Stimulated activated CD4-positive, alpha-beta T cell treated with anti-CD3 and anti-CD28 coated beads, Interleukin-2, amount 100 ng/mL, for 24 hours (primary cell): ENCODE measurements at regions not wholly inside any gene's neighbourhood (a gene's known extent, or its start where the extent isn't known, plus 50 kb on each side); places are given as distances from the start of the nearest gene placed in this dataset.
A peak's percentile ranks its signal among the peaks of the same experiment; 100 is the strongest.
"Not testable (repeated sequence)": the region's sequence is repeated elsewhere in the genome, so short reads cannot be mapped to it uniquely, and the experiment has no call there.

Source experiments
- DNase-seq, 2 donors: peaks; one replicate each; pipeline ENCODE4 v3.0.0-alpha.2; 2020

DNA sequence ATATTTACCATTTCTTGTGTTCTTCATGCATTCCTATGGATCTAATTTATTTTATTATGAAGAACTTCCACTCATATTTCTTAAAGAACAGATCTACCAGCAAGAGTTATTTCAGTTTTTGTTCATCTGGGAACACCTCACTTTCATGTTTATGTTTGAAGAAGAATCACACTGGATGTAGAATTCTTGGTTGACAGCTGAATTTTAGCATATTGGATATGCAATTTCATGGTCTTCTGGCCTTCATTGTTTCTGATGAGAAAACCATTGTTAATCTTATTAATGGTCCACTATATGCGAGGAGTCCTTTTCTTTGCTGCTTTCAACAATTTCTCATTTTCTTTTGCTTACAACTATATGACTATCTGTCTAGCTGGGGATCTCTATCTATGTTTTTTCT, 189.2 kb downstream of the UXS1 start:
- no peak for DNase-seq

- no peak for DNase-seq
These were observed 194.7 kb downstream of the UXS1 start for GRCh38 chr2:105999211-105999989.

DNA sequence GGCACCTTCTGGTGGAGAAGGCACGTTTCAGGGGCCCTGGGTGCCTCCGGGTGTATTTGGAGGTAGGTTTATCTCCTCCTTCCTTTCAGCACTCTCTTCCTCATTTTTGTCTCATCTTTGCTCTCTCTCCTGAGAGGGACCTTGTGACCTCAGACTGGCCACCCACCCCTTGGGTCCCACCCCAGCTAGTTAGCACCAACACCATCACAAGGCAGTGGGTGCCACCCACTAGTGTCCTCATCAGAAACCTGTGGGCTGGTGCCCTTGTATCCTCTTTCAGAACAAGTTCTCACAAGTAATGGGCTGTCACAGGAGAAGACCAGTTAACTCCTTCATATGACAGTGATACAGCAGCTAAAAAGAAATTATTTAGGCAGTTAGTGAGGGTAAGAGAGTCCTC, 196.4 kb downstream of the UXS1 start:
- DNase-seq = no peak

DNA sequence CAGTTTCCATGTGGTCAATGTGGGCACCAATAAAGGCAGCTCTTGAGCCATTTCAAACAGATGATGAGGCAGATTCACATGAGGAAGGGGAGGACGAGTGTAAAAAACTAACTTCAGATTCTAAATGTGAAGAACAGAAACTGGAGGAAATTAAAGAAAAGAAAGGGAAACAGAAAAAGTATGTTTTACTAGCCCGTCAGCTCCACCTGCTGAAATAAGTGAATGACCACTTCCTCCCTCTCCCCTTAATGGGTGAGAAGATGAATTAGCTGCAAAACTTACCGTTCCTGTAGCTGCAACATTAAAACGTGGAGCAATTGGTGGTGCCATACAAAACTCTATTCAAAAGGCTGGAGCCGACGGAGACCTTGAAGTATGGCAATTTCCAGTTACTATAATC, 203.5 kb downstream of the UXS1 start:
- no peak for DNase-seq

DNA sequence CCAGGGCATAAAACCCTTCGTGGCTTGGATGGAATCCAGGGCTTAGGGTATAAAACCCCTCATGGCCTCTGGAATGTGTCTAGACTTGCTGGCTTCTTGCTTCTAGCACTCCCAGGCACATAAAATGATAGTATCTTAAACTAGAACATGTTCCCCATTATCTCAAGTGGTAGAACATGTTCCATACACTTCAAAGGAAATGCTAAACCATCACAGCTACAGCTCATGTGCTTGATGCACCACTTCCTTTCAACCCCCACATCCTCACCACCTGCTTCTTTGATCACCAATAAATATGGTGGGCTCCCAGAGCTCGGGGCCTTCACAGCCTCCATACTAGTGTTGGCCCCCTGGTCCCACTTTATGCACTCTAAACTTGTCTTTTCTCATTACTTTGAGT, 204.3 kb downstream of the UXS1 start:
- not testable (repeated sequence) for DNase-seq

DNA sequence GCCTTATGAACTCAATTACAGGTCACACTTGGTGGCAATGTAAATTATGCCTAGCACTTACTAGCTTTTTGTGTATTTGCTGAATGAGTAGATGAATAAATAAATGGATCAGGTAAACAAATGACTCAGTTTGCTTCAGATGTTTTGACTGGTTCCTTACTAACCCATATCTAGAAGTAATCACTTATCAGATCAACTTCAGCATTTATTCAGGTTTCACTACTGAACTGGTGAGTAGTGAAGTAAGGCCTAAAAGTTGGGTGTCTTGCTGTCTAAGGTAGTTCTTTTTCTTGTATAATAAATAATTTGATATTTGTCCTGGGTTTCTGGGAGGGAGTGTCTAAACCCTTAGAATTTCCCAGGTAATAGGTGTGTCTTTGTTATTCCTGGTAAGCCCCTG, 205.0 kb downstream of the UXS1 start:
- no peak for DNase-seq

DNA sequence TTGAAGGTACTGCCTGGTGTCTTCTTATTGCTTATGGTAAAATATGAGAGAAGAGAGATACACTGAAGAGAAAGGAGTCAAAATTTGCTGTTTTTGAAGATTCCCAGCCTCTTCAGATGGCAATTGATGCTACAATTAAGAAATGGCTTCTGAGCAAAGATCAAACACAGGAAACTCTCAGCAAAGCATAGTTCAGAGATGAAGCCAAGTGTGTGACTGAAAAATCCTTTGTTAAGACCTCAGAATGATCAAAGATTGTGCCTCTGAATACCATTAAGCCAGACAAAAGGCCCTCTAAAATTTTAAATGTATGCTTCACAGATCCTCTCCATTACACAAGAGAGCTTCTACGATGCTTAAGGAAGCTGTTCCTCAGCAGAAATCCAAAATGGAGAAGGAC, 216.3 kb downstream of the UXS1 start:
- DNase-seq = no peak

DNA sequence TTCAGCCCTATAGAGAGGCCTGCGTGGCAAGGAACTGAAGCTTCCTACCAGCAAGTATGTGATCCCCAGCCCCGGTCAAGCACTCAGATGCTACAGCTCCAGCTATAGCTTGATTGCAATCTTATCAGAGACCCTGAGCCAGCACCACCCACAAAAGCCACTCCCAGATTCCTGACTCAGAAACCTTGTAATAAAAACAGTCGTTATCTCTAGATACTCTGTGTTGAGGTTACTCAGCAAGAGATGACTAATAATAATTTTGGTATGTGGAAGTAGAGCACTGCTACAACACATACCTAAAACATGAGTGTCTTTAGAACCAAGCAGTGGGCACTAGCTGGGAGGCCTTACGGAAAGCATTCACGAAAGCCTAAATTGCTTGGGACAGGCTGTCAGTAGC, 216.9 kb downstream of the UXS1 start:
- DNase-seq = peak; percentile 25 to 43

DNA sequence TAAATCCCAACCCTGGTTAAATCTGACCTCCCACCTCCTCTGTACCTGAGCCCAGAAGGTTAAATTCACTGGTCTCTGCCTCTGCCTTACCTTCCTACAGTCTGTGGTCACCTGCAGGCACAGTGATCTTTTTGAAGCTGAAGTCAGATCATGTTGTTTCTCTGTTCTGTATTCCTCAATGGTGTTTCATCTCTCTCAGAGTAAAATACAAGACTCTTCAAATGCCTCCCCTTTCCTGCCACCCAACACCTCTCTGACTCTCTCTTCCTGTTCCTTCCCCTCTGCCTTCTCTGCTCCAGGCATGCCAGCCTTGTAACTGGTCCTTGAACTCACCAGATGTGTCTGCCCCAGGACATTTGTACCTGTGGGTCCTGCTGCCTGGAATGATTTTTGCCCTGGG, 219.3 kb downstream of the UXS1 start:
- DNase-seq = no peak

- no peak for DNase-seq
These were observed 221.2 kb downstream of the UXS1 start for GRCh38 chr2:105972927-105973326.

- DNase-seq = no peak
These were observed 221.9 kb downstream of the UXS1 start for GRCh38 chr2:105972246-105972645.

DNA sequence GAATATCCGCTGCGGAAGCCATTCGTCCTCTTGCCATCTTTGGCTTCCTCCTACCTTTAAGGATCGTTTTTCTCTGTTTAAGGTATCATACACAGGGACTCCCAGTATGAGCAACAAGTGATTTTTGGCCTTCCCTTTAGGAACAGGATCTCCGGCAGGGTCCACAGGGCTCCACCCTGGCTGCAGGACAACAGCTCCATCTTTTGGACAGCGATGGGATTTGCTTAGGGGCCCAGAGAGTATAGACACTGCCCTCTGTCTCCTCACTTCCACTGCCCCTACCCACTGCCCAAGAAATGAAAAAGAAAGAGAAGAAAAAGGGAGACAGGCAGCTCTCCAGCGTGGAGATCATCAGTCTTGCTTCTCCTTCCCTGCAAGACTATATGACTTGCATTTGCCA, 224.5 kb downstream of the UXS1 start:
- peak in 1 of 2 donors; percentile 11 for DNase-seq

GRCh38 chr2:105962221-105962620, 217.5 kb downstream of the NCK2 start:
- no peak for DNase-seq

DNA sequence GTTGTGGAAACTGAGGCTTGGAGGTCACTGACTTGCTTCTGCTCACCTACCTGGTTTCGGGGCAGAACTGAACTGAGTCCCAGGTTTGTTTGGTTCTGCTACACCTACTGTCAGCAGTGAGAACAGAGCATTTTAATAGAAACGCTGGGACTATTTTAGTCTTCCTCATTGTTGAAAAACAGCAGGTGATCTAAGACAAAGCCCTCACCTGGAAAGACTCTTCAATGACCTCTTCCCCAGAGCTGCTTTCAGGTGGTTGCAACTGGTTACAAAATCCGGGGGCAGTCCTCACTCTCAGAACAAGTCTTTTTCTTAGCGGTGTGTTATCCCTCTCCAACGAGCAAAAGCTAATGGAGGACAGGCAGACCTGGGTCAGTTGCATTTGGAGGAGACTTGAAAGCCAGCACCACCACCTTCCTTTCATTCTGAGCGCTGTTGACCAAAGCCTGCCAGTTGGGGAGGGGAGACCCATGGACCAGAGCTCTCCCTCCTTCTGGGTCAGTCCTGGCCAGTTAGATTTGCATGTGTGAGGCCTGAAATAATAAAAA, 217.0 kb downstream of the NCK2 start:
- DNase-seq = no peak

DNA sequence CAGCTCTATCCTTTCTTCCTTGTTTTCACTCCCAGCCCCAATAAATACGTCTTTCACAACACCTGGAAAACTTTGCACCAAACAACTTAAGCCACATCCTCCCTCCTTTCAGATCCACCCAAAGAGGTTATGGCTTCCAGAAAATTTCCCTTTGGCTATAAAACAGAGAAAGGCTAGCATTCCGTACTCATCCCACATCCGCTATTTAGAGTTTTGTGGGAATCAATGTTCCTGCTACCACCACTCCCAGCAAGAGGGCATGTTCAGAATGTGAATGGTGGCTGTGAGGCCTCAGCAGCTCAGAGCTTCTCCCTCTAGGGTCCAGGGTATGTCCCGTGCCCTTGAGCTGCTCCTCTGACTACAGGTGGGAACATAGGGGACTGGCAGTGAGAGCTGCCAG, 214.6 kb downstream of the NCK2 start:
- no peak for DNase-seq

DNA sequence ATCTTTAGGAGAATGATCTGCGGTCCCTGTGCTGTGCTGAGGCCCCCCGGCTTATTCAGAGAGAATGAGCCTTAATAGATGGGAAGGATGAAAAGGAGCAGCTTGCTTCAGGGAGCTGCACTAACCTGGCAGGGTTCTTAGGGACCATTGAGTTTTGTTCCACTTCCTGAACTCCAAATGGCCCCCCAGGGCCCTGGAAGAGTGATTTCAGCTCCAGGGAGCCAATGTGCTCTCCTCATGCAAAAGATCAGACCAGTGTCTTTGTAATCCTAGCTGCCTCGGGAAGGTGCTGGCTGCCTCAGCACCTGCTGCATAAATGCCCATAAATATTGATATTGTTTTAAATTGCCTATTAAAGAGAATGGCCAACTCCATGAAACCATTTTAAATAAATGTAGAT, 210.2 kb downstream of the NCK2 start:
- no peak for DNase-seq

- no peak for DNase-seq
These were observed 209.2 kb downstream of the NCK2 start for GRCh38 chr2:105953942-105954341.

- DNase-seq = no peak
These were observed 207.4 kb downstream of the NCK2 start for GRCh38 chr2:105952131-105952530.

GRCh38 chr2:105951384-105951694, 206.6 kb downstream of the NCK2 start:
- no peak for DNase-seq

GRCh38 chr2:105950521-105951383, 206.0 kb downstream of the NCK2 start:
- DNase-seq = no peak

DNA sequence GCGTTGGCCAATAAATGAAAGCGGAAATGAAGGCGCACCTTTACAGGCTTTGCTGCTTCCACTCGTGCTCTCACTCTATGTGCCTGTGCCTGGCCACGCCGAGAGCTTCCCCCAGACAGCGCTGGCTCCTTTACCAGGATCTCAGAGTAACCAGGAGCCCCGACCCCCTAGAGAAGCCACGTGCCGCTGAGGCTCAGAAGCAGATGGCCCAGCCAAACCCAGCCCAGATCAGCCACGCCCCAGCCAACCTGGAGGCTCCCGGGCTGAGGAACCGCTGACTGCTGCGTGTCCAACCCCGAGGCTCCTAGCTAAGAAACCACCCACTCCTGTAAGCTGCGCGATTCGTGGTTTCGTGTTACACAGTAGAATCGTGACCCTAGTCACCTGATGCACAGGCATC, 199.3 kb downstream of the NCK2 start:
- no peak for DNase-seq
